HFFc6 (cell line): ENCODE measurements at regions not wholly inside any gene's neighbourhood (a gene's known extent, or its start where the extent isn't known, plus 50 kb on each side); places are given as distances from the start of the nearest gene placed in this dataset.

Source experiments
- DNase-seq: peaks from one replicate; pipeline ENCODE4 v3.0.0-alpha.2; 2018
- H3K27ac Mint-ChIP-seq: 2 replicates; pipeline ENCODE4 v1.8.0; 2020; ENCODE audit warnings: mild to moderate bottlenecking, mixed read lengths
- H3K27me3 Mint-ChIP-seq: 2 replicates; pipeline ENCODE4 v1.8.0; 2021; ENCODE audit warnings: mild to moderate bottlenecking, moderate library complexity, mixed read lengths; ENCODE audit not compliant: insufficient read depth
- H3K36me3 Mint-ChIP-seq: 2 replicates; pipeline ENCODE4 v1.8.0; 2021; ENCODE audit warnings: low read depth, mixed read lengths
- H3K4me1 Mint-ChIP-seq: 2 replicates; pipeline ENCODE4 v1.8.0; 2020; ENCODE audit warnings: low read depth, mixed read lengths
- H3K4me3 Mint-ChIP-seq: 2 replicates; pipeline ENCODE4 v1.8.0; 2020; ENCODE audit warnings: mild to moderate bottlenecking, moderate library complexity, mixed read lengths
- H3K9me3 Mint-ChIP-seq: 2 replicates; pipeline ENCODE4 v1.8.0; 2020; ENCODE audit warnings: mild to moderate bottlenecking, mixed read lengths
- TF ChIP-seq, protein P1 (sequence below): fragments of 200-600 bp; sonication (generic); IDR thresholded peaks from 2 replicates; pipeline ENCODE4 v1.5.0; 2021; ENCODE audit warnings: antibody characterized with exemption, mild to moderate bottlenecking

DNA sequence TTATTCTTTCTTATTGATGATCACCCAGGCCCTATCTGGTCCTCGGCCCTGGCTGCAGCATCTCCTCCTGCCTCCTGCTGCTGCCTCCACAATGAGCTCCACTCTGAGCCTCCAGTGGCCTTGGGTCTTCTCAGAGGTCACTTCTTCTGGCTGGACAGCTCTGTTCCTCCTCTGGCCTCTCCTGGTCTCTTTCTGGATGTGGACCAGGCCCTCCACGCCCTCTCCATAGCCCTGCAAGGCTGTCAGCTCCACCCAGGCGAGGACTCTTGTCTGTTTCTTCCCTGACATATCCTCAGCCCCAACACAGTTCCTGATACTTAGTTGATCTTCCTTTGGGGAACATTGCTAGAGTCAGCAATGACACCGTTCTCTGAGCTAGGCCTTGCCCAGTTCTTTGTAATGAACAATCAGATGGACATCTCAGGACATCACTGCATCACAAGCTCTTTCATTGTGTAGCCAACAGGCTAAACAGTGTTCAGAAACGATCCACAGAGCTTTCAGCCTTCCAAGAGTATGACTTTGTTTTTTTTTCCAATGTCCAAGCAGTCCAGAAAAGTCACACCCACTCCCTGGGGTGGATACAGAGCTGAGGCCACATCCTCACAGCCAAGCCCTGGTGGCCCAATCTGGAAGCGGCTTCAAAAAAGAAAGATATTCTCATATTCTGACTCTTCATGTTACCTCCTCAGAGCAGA lies 62.5 kb upstream of the DNAH5 start:
- H3K4me3 Mint-ChIP-seq: no peak overlapping the region
- H3K4me1 Mint-ChIP-seq: peaks cover 47% of the 10 kb centered on the region
- H3K27me3 Mint-ChIP-seq: no peaks in the 10 kb centered on the region; the same call in 1 of the 2 replicates
- DNase-seq: no peak
- H3K36me3 Mint-ChIP-seq: no peaks in the 10 kb centered on the region
- TF ChIP-seq, protein P1, sequence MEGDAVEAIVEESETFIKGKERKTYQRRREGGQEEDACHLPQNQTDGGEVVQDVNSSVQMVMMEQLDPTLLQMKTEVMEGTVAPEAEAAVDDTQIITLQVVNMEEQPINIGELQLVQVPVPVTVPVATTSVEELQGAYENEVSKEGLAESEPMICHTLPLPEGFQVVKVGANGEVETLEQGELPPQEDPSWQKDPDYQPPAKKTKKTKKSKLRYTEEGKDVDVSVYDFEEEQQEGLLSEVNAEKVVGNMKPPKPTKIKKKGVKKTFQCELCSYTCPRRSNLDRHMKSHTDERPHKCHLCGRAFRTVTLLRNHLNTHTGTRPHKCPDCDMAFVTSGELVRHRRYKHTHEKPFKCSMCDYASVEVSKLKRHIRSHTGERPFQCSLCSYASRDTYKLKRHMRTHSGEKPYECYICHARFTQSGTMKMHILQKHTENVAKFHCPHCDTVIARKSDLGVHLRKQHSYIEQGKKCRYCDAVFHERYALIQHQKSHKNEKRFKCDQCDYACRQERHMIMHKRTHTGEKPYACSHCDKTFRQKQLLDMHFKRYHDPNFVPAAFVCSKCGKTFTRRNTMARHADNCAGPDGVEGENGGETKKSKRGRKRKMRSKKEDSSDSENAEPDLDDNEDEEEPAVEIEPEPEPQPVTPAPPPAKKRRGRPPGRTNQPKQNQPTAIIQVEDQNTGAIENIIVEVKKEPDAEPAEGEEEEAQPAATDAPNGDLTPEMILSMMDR: peak; percentile 26; the same call in 1 of the 2 replicates
- peak overlapping the region; percentile 25; the same call in 1 of the 2 replicates for H3K27ac Mint-ChIP-seq
- no peaks in the 10 kb centered on the region for H3K9me3 Mint-ChIP-seq

GRCh38 chr5:14004598-14005394 lies 60.3 kb upstream of the DNAH5 start:
- H3K4me3 Mint-ChIP-seq: no peak overlapping the region
- H3K27ac Mint-ChIP-seq: no peak overlapping the region

DNA sequence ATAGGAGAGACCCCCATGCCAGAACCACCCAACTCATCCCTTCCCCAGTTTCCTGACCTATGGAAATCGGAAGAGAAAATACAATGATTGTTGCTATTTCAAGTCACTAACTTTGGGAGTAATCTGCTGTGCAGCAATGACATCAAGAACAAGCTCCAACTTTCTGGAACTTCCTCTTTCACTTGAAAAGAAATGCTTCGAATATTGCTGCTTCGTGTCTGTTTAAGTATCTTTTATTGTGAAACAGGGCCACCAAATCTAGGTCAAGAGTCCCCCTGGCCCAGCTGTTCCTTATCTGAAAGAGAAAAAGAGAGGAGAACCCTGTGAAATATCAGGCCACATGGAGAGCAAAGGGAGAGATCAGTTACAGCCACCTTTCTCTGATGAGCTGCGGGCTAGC lies 59.4 kb upstream of the DNAH5 start:
- no peaks in the 10 kb centered on the region; the same call in 1 of the 2 replicates for H3K27me3 Mint-ChIP-seq
- DNase-seq: no peak
- H3K9me3 Mint-ChIP-seq: no peaks in the 10 kb centered on the region
- peaks cover 25% of the 10 kb centered on the region for H3K4me1 Mint-ChIP-seq
- TF ChIP-seq, protein P1: no peak
- peaks cover 12% of the 10 kb centered on the region for H3K36me3 Mint-ChIP-seq
- no peak overlapping the region for H3K27ac Mint-ChIP-seq
- no peak overlapping the region for H3K4me3 Mint-ChIP-seq

More at GRCh38 chr5:14004598-14005394, 60.3 kb upstream of the DNAH5 start:
- Mint-ChIP-seq H3K9me3 (no peaks in the 10 kb centered on the region), H3K27me3 (no peaks in the 10 kb centered on the region; the same call in 1 of the 2 replicates), H3K36me3 (peaks cover 8% of the 10 kb centered on the region), H3K4me1 (peaks cover 31% of the 10 kb centered on the region)
- no peak for DNase-seq
- TF ChIP-seq, protein P1: no peak

DNA sequence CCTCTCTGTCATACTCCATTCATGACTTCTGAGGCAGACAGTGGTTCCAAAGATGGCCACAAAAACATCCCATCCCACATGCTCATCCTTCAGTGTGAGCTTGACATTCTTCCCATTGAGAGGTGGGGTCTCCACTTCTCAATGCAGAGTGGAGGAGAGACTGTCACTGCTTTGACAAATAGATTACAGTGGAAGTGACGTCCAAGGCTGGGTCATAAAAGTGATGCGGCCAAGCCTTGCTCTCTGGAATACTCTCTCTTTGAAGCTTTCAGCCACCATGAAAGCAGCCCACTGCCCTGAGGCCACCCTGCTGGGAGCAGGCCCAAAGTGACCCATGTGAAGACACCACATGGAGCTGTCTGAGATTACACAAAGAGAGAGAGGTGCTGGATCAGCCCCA lies 59.0 kb upstream of the DNAH5 start:
- Mint-ChIP-seq H3K9me3 (no peaks in the 10 kb centered on the region; the same call in 1 of the 2 replicates), H3K36me3 (peaks cover 14% of the 10 kb centered on the region), H3K27ac (no peak overlapping the region), H3K4me1 (peaks cover 21% of the 10 kb centered on the region), H3K27me3 (no peaks in the 10 kb centered on the region; the same call in 1 of the 2 replicates), H3K4me3 (no peak overlapping the region)
- no peak for DNase-seq
- TF ChIP-seq, protein P1: no peak

DNA sequence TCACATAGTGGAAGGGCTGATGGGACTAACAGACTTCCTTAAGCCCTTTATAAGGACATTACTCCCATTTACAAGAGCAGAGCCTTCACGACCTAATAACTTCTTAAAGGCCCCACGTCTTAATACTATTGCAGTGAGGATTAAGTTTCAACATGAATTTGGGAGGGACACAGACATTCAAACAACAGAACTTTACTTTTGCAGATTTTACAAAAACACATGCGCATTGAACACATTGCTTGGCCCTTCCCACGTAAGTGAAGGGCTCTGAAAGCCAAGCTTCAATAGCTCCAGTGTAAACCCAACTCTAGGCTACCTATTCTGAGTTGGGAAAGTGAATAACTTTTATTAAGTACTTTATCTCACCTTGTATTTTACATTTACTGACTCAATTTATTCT lies 53.8 kb upstream of the DNAH5 start:
- H3K9me3 Mint-ChIP-seq: peaks cover 8% of the 10 kb centered on the region
- peaks cover 2% of the 10 kb centered on the region; the same call in 1 of the 2 replicates for H3K27me3 Mint-ChIP-seq
- DNase-seq: no peak
- TF ChIP-seq, protein P1: no peak
- peaks cover 15% of the 10 kb centered on the region; the same call in 1 of the 2 replicates for H3K4me1 Mint-ChIP-seq
- H3K4me3 Mint-ChIP-seq: no peak overlapping the region
- peaks cover 30% of the 10 kb centered on the region for H3K36me3 Mint-ChIP-seq
- no peak overlapping the region for H3K27ac Mint-ChIP-seq
